ENCODE measurements at regions not wholly inside any gene's neighbourhood (a gene's known extent, or its start where the extent isn't known, plus 50 kb on each side); places are given as distances from the start of the nearest gene placed in this dataset.

DNA sequence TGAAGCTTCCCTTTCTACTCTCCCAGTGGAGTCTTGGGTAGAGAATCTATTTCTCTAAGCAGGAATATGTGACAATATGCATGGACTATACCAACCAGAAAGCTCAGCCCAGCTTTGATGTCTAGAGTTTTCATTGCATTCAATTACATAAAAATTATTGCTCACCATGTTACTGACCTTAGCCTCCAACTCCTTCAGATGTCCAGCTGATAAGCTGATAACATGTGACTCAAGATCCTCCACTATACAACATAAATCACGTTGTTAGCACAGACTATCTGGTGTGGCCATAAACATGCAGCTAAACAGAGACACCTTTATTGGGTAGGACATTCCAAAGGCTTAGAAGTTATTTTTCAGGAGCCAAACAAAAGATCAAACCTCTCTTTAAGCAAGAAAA lies 1168.2 kb downstream of the CDH12 start:
- TF ChIP-seq, protein P1, sequence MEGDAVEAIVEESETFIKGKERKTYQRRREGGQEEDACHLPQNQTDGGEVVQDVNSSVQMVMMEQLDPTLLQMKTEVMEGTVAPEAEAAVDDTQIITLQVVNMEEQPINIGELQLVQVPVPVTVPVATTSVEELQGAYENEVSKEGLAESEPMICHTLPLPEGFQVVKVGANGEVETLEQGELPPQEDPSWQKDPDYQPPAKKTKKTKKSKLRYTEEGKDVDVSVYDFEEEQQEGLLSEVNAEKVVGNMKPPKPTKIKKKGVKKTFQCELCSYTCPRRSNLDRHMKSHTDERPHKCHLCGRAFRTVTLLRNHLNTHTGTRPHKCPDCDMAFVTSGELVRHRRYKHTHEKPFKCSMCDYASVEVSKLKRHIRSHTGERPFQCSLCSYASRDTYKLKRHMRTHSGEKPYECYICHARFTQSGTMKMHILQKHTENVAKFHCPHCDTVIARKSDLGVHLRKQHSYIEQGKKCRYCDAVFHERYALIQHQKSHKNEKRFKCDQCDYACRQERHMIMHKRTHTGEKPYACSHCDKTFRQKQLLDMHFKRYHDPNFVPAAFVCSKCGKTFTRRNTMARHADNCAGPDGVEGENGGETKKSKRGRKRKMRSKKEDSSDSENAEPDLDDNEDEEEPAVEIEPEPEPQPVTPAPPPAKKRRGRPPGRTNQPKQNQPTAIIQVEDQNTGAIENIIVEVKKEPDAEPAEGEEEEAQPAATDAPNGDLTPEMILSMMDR (IDR thresholded peaks at IDR 0.05) = no peak
- TF ChIP-seq EZH2 (IDR thresholded peaks at IDR 0.05) = no peak

All from neural progenitor cell (in vitro differentiated cells).